HG02642 (cell line): ENCODE measurements at regions not wholly inside any gene's neighbourhood (a gene's known extent, or its start where the extent isn't known, plus 50 kb on each side); places are given as distances from the start of the nearest gene placed in this dataset.
"Not testable (repeated sequence)": the region's sequence is repeated elsewhere in the genome, so short reads cannot be mapped to it uniquely, and the experiment has no call there.

Experiments
- ATAC-seq: cut with Tn5 transposase; IDR thresholded peaks from one replicate; pipeline ENCODE4 v1.9.1; 2021; ENCODE audit warnings: mild to moderate bottlenecking; ENCODE audit not compliant: unreplicated experiment, poor library complexity

DNA sequence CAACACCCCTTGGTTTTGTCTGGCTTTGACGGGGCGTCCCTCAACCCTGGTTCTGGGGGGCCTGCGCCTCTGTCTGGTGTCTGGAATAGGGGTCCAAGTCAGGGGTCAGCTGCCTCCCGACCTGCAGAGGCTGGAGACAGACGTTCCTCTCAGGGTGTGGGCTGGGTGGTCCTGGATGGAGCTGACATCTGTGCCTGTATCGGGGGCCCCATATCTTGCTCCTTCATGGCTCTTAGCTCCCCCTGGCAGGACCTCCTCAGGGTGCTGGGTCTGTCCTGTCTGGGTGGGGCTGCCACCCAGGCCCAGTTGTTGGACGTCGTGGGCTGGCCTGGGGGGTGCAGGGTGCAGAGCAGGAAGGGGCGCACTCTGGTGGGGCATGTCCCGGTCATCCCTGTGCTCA, 374.8 kb downstream of the TMEM121 start:
- no peak for ATAC-seq

DNA sequence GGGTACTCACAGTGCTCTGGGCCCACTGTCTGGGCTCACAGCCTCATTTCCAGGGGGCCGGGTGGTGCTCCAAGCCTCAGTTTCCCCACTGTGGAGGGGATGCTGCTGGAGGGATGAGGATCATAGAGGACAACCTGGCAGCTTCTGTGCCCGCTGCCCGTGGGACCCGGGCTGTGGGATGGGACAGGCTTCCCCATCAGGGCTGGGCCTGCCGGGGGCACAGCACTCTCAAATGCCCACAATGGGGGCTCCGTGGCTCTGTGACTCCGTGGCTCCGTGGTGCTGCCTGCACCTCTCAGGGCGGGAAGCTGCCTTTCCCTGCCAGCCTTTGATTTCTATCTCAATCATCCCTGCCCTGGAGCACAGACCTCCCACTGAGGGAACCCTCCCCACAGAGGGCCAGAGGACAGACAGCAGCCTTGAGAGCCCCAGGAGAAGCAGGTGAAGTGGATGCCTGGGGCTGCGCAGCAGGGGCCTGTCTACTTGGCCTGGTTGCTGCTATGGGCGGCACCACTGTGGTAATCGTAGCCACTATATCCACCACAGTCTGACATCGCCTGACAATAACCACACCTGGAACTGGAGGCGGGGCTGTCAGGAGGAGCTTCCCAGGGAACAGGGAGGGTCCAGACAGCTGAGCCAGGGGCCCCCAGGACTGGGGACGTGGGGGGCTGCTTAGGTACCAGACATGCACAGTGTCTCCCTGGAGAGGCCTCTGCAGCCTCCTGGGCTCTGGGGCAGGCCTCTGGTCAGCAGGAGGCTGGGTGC, 375.9 kb downstream of the TMEM121 start:
- no peak for ATAC-seq

DNA sequence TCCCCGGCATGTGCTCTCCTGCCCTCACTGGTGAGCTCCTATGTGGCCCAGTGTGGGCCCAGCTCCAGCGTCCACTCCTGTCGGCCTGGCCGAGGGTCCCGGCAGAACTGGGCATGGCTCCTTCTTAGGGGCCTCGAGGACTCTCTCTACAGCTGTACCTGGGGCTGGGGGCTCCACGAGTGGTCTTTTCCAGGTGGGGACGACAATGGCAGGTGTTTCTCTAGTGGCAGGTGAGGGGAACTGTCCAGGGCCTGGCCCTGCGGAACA, 376.4 kb downstream of the TMEM121 start:
- ATAC-seq: not testable (repeated sequence)

DNA sequence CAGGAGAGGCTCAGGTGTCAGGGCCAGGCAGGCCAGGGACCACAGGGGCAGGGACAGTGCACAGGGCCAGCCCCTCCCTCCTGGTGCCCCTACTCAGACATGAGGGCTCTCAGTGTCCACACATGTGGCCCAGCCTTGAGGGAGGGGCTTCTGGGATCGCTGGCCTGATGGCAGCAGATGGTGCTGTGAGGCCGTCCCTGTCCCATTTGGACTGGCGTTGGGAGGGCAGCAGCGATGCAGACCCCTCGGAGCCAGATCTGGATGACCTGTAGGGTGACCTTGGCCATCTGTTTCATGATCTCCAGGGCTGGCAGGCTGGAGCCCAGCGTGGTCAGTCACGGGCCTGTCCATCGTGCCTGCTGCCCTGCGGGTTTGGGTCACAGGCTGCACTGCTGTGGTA, 377.6 kb downstream of the TMEM121 start:
- ATAC-seq: no peak

DNA sequence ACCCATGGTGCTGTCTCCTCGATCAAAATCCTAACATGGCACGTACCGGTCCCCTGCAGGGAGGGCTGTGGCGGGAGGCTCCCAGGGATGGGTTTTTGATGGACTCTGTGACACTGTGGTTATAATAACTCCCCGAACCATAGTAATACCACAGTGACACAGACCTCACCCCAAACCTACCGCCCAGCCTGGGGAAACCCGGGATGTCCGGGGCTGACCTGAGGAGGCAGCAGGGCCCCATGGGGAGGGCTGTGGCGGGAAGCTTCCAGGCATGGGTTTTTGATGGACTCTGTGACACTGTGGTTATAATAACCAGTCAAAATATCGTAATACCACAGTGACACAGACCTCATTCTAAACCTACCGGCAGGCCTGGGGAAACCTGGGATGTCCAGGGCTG, 378.0 kb downstream of the TMEM121 start:
- no peak for ATAC-seq

DNA sequence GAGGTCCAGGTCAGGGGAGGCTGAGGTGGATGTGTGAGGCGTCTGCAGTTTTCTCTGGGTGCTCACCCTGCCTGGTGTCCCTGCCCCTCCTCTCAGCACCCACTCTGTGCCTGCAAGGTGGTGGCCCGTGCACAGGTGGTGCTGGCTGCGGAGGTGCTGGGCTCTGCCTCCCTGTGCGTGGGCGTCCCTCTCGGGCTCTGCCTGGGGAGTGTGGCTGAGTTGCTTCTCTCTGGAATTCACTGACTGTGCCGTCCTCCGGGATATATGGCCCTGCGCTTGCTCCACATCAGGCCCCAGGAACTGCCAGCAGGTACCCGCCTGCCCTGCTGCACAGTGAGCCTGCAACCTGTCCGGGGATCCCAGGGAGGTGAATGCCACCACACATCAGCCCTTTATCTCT, 379.1 kb downstream of the TMEM121 start:
- no peak for ATAC-seq

DNA sequence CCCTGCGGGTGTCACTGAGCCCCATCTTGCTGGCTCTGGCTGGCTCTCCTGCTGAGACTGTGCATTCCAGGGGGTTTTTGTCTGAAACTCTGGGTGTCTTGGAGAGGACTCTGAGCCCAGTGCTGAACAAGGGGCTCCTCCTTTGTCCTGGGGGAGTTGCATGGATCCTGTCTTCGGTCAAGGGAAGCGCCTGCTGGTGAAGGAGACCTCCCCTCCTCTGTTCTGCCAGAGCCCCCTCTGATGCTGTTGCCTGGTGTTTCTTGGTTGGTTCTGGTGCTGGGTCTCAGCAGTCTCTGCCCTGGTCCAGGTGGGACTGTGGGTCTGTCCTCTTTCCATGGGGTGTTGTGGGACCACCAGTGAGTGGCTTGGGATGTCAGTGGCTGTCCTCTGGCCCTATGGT, 380.9 kb downstream of the TMEM121 start:
- no peak for ATAC-seq

DNA sequence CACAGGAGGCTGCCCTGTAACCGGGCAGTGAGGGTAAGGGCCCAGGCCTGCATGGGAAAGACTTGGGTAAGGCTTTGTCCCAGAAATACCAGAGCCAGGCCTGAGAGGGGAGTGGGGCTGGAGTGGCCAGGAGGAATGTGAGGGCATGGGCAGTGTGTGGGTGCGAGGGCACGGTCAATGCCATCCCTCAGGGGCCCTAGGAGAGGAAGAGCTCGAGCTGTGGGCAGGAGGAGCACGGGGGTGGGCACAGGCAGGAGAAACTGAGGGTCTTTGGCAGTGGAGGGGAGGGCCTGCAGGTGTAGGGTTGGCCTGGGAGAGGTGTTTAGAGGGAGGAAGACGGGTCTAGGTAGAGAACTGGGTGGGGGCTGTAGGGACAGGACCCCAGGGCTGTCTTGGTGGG, 381.6 kb downstream of the TMEM121 start:
- ATAC-seq: no peak

DNA sequence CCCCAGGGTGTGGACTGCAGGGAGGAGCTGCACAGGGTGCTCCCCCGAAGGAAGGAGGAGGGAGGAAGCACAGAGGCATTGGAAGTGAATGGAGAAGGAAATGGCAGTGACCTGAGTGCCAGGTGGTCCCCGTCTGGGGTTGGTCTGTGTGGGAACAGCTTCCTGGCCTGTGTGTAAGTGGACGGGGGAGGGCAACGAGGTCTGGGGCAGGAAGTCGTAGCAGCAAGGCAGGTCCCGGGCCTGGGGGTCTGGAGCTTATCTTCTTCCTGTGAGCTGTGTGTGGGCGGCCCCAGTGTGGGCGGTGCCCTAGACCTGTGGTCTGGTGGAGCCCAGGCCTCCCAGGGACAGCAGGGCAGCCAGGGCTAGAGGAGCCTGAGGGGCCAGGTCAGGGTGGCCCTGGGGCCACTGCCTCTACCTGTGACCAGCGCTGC, 382.1 kb downstream of the TMEM121 start:
- ATAC-seq: no peak

DNA sequence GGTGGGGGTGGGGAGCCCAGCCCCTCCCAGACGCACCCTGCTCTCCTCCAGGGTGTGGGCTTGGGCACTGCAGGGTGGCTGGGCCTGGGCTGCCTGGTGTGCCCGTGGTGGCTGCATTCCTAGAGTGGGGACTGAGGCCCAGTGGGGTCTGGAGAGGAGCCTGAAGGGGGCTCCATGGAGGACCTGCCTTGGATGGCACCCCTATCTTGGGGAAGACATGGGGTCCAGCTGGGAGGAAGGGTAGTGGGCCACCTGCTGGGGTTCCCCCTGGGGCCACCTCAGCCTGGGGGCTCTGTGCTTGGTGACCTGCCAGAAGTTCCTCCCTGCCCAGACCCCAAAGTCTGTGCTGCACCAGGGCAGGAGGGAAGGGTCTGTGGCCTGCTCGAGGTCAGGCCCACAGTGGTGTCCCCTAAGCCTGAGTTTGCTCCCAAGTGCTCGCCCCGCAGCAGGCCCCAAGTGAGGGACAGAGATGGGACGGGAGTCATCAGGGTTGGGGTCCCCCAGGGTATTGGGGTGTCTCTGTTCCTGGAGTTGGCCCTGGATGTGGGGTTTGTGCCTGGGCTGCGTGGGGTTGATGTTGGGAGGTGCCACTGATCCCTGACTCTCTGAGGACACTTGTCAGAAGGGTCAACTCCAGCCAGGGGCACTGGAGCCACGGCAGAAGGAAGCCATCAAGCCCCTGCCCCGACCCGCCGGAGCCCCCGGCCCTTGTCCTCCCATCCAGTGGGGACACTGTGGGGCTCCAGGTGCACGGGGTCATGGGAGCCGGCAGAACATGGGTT, 382.9 kb downstream of the TMEM121 start:
- ATAC-seq: no peak

DNA sequence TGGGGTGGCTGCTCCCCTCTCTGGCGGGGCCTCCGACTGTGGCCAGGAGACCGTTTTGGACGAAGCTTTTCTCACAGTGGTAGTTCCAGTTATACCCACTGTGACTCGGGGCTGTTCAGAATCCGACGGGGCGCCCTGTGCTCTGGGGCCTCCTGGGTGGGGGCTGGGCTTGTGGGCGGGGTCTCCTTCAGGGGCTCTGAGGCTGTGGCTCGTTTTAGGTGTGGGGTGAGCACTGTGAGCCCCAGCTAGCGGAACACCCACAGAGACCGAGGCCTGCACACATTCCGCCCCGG, 383.4 kb downstream of the TMEM121 start:
- not testable (repeated sequence) for ATAC-seq

DNA sequence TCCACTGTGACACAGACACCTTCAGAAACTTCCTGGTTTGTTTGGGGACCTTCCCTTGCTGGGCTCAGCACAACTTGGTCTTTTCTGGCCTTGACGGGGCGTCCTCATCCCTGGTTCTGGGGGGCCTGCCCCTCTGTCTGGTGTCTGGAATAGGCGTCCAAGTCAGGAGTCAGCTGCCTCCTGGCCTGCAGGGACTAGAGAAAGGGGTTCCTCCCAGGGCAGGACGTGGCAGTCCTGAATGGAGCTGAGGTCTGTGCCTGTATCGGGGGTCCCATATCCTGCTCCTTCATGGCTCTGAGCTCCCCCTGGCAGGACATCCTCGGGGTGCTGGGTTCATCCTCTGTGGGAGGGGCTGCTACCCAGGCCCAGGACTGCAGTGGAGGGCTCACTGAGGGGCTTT, 384.0 kb downstream of the TMEM121 start:
- no peak for ATAC-seq

DNA sequence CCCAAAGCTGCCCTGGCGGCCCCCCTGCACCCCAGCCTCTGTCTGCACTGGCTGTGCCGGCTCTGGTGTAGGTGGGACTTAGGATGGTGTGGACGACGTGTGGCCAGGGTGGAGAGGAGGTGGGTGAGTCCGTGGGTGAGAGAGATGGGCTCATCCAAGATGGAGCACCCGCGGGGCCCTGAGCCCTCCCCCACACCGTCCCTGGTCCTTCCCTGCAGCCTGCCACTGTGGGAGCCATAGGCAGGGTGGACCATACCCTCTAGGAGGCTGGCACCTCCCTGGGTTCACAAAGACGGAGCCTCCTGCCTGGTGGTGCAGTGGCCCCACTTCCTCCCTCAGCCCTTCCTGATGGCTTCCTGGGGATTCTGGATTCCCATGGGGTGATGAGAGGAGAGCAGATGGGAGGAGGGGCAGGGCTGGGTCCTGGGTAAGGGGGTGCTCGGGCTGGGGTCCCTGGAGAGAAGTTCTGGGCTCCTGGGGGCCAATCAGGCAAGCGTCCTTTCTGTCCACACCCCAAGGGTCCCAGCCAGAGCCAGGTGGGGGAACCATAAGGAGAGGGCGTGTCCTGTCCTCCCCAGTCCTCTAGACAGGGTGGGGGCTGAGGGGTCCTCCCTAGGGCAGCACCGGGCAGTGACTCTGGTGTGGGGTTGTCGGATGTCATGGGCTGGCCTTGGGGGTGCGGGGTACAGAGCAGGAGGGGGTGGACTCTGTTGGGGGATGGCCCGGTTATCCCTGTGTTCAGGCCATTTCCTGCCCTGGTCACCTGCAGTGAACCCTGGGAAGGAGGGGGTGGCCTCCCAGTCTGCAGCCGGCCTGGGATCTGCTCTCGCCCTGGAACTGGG, 384.8 kb downstream of the TMEM121 start:
- ATAC-seq: no peak

DNA sequence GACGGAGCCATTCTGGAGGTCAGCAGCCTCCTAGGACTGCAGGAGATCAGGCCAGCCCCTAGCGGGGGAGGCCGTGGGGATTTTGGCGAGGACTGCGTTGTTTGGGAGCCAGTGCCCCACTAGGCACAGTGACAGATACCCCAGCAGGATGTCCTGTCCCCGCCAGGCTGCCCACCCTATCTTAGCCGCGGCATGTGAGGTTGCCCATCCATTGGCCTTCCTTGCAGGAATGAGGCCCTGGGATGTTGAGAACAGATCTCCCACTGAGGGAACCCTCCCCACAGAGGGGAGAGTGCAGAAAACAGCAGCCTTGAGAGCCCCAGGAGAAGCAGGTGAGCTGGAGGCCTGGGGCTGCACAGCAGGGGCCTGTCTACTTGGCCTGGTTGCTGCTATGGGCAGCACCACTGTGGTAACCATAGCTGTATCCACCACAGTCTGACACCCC, 385.5 kb downstream of the TMEM121 start:
- ATAC-seq: not testable (repeated sequence)

DNA sequence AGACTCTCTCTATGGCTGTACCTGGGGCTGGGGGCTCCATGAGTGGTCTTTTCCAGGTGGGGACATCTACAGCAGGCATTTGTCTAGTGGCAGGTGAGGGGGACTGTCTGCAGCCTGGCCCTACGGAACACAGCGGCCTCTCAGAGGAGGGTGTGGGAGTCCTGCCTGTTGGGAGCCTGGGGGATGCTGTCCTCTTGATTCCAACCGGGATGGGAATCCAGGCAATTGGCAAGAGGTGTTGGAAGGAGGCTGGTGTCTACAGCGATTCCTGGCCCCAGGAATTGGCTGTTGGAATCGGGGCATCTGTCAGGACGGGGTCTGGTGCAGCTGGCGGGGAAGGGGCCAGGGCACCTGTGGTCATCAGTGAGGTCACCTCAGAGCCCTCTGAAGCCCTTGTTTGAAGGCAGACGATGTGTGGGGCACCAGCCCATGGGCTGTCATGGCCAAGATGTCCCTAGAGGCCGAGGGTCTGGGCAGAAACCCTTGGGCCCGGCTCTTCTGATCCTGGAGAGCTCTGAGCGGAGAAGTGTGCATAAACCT, 386.3 kb downstream of the TMEM121 start:
- no peak for ATAC-seq

DNA sequence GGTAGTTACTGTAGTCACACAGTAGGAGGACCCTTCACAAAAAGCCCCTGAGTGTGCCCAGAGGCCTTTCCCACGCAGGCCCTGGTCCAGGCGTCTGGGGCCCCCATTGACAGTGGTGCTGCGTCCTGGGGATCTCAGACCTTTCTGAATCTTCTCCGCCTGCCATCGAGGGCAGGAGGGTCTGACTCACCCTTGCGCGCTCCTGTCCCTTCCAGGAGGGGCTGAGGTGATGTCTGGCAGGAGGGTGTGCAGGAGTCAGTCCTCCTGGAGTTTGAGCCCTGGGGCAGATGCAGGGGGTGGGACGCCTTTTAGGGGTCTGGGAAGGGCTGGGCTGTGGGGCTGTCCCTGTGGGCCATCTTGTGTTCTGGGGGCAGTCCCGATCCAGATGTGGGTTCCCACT, 386.8 kb downstream of the TMEM121 start:
- no peak for ATAC-seq

DNA sequence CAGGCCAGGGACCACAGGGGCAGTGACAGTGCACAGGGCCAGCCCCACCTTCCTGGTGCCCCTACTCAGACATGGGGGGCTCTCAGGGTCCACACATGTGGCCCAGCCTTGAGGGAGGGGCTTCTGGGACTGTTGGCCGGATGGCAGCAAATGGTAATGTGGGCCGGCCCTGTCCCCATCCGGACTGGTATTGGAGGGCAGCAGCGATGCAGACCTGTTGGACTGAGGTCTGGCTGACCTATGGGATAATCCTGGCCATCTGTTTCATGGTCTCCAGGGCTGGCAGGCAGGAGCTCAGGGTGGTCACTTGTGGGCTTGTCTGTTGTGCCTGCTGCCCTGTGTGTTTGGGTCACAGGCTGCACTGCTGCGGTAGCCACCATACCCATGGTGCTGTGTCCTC, 387.5 kb downstream of the TMEM121 start:
- no peak for ATAC-seq

DNA sequence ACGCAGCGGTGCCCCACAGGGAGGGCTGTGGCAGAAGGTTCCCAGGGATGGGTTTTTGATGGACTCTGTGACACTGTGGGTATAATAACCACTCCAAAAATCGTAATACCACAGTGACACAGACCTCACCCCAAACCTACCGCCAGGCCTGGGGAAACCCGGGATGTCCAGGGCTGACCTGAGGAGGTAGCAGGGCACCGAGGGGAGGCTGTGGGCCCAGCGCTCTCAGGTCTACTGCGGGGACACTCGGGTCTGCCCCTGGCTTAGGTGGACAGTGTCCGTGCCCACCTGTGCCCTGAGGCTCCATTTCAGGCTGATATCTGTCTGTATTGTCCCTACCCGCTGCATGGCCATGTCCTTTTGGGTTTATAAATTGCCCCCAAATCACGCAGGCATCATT, 387.9 kb downstream of the TMEM121 start:
- ATAC-seq: not testable (repeated sequence)

DNA sequence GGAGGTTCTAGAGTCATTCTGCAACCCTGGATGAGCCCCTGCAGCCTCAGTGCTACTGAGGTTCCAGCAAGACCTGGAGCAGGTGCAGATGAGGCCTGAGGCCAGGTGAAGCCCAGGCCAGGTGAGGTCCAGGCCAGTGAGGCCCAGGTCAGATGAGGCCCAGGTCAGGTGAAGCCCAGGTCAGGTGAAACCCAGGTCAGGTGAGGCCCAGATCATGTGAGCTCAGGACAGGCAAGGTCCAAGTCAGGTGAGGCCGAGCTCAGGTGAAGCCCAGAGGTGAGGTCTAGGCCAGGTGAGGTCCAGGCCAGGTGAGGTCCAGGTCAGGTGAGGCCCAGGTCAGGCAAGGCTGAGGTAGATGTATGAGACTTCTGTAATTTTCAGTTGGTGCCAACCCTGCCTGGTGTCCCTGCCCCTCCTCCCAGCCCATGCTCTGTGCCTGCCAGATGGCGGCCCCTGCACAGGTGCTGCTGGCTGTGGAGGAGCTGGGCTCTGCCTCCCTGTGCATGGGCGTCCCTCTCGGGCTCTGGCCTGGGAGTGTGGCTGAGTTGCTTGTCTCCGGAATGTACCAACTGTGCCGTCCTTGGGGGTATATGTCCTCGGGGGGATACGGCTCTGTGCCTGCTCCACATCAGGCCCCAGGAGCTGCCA, 388.5 kb downstream of the TMEM121 start:
- ATAC-seq: no peak

DNA sequence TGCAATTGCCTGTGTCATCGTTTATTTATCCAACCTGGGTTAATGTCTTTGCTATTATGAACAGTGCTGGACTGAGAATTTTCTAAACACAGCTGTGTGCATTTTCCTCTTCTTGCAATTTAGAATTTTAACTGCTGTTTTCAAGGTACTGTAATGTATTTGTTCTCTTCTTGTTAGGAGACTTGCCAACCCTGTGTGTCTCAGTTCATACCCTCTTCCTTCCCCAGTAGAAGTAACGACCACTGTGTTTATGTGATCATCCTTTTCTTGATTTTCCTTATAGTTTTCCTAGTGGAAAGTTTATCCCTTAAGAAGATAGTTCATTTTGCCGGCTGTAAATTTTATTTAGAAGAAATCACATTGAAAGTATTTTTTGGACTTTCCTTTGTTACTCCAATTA, 389.2 kb downstream of the TMEM121 start:
- ATAC-seq: not testable (repeated sequence)
